HG03432 (cell line): ENCODE measurements at regions not wholly inside any gene's neighbourhood (a gene's known extent, or its start where the extent isn't known, plus 50 kb on each side); places are given as distances from the start of the nearest gene placed in this dataset.

Experiments
- ATAC-seq: cut with Tn5 transposase; IDR thresholded peaks from one replicate; pipeline ENCODE4 v1.9.1; 2021; ENCODE audit warnings: mild to moderate bottlenecking, moderate library complexity; ENCODE audit not compliant: unreplicated experiment

DNA sequence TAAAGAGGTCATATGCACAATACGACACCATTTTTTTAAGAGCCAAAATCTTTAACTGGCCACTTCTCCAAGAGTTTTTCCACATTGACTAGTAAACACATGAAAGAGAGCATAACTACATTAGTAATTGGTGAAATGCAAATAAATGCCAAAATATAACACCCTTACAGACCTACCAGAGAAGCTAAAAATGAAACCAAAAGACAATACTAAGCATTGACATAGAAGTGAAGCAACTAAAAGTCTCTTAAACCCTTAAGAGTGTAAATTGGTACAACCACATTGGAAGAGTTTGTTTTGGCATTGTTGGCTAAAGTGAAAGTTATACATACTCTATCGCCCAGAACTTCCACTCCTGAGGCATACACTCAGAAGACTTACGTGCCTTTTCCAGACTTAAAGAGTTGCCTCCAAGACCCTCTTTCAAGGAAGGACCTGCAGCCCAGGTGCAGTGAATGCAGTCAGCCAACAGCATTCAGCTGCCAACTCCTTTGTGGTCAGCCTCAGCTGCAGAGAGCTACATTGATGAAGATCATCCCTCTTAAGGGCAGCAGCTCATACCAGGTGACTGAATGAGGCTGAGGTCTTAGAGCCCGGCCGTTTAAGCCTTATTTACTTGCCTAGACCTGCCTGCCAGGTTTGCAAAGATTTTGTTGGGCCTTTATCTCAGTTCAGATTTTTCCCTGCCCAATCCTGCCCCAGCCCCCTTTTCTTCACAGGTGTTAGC lies 839.1 kb upstream of the ADGRL2 start:
- no peak for ATAC-seq

DNA sequence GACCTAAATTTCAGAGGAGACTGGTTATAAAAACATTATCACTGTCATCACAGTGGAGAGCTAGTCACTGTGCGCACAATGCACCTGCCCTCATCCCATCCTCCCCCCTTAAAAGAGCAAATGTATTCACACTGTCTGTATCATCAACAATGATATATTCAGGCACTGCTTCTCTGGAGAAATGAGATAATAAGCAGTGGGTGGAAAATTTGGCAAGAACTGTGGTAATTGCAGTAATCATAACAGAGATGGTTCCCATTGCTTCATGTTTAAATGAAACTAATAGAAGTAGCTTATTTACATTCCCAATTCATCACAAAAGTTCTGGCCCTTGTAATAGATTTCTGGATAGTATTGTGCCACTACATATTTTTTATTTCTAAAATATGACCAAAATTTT lies 867.4 kb upstream of the ADGRL2 start:
- no peak for ATAC-seq

DNA sequence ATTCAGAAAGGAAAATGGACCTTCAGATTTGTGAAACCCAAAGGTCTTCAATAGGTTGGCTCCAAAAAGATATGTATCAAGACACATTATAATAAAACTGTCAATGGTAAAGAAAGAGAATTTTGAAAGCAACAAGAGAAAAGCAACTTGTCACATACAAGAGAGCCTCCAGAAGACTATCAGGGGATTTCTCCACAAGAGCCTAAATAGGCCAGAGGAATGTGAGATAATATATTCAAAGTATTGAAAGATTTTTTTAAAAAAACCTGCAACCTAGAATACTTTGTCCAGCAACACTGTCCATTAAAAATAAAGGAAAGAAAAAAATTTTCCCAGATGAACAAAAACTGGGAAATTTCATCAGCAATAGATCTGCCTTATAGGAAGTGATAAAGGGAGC lies 869.6 kb upstream of the ADGRL2 start:
- ATAC-seq, result no peak

DNA sequence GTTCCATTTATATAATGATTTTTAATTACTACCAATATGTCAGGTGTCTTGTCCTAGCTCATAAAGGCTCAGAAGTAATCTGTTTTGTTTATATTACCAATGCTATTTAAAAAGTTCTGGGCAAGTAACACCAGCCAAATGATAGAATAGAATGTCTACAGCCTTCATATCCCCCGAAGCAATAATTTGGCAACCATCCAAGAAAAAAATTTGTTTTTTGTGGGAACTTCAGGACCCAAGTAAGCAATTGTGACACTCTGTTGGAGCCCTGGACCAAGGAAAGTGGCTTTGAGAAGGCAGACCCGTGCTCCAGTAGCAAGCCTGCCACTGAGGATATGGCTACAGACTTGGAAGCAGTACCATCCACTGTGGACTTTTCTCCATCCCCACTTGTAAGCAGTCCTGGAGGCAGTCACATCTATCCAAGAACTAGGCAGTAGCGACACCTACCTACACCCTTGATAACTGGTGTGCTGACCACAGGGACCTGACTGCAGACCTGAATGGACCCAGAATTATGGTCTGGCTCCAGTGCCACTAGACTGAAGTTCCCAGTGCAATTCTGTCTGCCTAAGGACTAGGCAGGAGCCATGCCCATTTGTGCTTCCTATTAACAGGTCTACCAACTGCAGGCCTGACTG lies 870.7 kb upstream of the ADGRL2 start:
- ATAC-seq, result no peak

GRCh38 chr1:80926531-80926930 lies 874.2 kb upstream of the ADGRL2 start:
- no peak for ATAC-seq

DNA sequence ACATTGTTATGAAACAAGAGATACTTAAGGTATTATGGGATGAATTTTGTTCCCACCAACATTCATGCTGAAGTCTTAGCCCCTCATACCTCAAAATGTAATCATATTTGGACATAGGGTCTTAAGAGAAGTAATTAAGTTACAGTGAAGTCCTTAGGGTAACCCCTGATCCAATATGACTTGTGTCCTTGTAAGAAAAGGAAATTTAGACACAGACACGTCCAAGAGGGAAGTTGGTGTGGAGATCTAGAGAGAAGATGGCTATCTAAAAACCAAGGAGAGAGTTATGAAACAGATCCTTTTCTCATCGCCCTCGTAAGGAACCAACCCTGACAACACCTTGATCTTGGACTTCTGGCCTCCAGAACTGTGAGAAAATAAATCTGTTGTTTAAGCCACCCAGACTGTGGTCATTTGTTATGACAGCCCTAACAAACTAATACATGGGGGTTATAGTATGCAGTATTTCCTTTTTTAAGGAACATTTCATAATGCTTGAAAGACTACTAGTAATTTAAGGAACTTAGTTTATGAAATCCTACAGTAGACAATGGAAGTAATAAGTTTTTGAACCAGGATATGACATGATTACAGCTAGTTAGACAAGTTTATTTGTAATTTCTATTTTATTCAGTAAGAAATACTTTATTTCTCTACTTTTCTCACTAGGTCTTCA lies 875.5 kb upstream of the ADGRL2 start:
- no peak for ATAC-seq

DNA sequence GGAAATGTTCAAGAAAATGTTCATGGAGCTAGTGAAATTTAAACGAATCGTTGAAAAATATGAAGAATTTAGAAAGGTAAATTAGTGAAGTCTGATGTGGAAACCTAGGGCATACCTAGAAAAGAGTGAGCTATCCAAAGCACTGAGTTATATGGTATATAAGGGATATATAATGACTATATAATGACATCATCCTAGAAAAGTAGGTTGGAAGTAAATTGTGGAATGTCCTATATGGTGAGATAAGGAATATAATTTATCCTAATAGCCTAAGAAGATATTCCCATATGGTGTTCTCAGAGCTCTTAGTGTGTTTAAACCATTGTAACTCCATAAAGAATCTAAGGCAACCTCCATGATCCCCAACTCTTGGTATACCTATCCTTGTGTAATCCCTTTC lies 876.4 kb upstream of the ADGRL2 start:
- ATAC-seq, result no peak

DNA sequence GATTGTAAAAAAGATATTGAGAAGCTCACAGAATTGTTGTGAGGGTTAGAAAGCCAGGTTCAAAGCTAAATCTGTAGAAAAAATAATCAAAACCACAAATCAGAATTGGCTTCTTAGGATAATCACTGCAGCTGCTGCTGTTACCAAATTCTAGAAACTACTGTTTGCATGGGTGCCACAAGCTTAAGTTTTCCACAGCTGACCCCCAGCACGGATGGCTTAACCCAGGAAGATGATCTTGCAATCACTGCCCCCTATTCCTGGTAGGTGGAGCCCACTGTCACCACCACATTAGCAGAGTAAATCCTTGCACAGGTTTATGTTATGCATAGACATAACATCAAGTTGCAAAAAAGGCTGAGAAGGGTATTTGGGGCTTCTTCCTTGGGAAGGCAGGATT lies 877.8 kb upstream of the ADGRL2 start:
- ATAC-seq, result no peak

GRCh38 chr1:80919426-80919825 lies 881.3 kb upstream of the ADGRL2 start:
- no peak for ATAC-seq

DNA sequence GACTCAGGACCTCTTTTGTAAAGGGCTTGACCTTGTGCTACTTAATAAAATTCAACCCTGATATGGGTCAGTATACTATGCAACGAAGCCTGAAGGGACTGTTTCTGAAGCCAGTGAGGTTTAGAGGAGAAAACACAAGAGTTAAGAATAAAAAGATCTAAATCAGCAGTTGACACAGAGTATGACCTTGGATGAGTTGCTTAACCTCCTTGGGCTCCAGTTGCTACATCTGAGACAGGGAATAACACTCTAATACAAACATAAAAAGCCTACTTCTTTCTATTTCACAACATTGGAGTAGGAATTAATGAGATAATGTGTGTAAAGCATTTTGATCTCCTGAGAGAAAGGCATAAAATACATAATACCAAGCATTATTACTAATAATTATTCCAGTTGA lies 882.4 kb upstream of the ADGRL2 start:
- no peak for ATAC-seq

- no peak for ATAC-seq
Measured at GRCh38 chr1:80917826-80918225, 882.9 kb upstream of the ADGRL2 start.

DNA sequence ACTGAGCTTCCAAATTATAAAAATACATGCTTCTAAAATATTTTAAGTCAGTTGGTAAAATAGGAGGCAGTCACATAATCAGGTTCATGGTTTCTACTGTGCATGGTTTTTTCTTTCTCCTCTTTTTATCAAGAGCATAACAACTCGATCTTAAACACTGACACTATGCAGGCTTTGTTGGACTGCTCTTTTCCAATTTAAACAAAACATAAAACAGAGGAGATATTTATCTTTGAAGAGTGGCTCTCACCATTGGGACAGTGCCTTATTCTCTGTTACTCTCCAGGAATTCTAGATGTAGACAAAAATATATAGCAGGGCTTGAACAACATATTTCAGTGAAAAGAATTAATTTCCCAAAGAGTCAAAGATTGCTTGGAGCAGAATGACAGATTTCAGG lies 883.5 kb upstream of the ADGRL2 start:
- no peak for ATAC-seq

DNA sequence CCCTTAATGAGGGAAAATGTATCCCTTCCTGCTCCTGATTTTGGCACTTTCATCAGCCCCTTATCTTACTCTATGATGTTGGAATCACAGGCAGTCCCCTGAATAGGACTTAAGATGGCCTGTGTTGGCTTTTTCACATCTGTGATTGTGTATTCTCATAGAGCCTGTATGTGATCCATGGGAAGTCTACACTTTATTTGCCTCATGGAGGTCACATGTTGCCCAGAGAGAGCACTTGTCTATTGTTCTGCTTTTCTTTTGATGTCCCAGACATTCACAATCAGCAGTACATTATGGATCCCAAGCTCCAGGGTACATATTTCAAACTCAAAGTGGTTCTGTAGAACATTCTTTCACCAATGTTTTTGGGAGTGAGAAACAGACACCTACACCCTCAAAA lies 885.2 kb upstream of the ADGRL2 start:
- ATAC-seq, result no peak

- no peak for ATAC-seq
Measured at GRCh38 chr1:80910426-80910825, 890.3 kb upstream of the ADGRL2 start.

- ATAC-seq, result no peak
Measured at GRCh38 chr1:80909172-80909784, 891.5 kb upstream of the ADGRL2 start.

DNA sequence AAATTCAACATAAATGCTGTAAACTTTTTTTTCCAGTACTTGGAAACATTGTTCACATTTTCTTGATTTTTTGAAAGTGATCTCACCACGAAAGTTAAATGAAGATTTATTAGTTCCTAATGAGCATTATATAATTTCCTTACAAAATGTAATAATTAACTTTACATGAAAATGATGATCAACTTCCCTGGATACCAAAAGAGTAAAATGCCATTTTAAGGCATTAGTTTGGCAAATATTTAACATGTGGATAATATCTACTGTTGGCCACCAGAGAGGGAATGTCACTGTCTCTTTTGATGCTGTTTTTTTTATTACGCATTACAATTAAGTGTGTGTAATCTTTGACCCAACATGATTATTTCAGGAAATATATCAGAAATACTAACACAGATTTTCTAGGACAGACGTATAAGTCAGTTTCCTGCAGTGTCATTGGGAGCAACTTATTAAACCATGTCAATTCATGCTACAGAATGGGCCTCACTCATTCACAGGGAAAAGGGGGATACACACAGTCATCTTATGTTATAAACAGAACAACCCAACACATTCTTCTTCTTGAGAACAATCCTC lies 903.9 kb upstream of the ADGRL2 start:
- ATAC-seq, result no peak

- ATAC-seq, result no peak
Measured at GRCh38 chr1:80894921-80895320, 905.8 kb upstream of the ADGRL2 start.

GRCh38 chr1:80893115-80893514 lies 907.6 kb upstream of the ADGRL2 start:
- ATAC-seq, result peak; percentile 69

- peak; percentile 36 for ATAC-seq
Measured at GRCh38 chr1:80892539-80892938, 908.2 kb upstream of the ADGRL2 start.

DNA sequence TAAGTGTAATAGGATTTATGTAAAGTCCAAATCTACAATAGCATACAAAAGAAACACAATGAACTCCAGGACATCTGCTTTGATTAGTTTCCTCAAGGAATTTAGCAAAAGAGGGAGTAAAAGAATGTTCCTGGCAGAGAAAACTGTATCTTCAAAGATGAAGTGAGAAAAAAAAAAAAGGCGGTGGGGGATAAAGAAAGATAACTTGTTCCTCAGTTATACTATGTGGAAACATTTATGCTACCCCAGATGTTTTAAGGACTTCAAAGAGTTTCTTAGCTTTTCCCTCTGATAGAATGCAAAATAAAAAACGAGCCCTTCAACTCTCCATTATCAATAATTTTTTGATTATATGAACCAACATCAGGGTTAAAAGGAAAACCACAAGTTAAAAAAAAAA lies 908.9 kb upstream of the ADGRL2 start:
- no peak for ATAC-seq

DNA sequence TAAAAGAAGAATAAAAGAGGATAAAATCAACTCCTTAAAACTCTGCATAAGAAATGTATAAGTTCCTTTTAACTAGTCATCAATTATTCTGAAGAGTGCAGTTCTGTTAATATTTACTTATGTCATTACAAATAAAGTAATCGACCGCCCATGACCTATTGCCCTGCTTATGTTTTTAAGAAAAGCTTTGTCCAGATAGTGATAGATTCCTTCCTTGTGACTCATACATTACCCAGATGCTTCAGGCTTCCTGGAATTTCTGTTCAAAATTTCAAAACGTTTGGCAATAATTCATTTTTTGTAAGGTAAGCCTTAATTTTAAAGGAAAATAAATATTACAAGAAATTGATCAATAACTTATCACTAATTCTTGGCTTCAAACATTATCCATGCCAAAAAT lies 918.2 kb upstream of the ADGRL2 start:
- no peak for ATAC-seq

GRCh38 chr1:80878343-80878742 lies 922.4 kb upstream of the ADGRL2 start:
- ATAC-seq, result no peak
